ENCODE measurements at regions not wholly inside any gene's neighbourhood (a gene's known extent, or its start where the extent isn't known, plus 50 kb on each side); places are given as distances from the start of the nearest gene placed in this dataset.
"Not testable (repeated sequence)": the region's sequence is repeated elsewhere in the genome, so short reads cannot be mapped to it uniquely, and the experiment has no call there.

DNA sequence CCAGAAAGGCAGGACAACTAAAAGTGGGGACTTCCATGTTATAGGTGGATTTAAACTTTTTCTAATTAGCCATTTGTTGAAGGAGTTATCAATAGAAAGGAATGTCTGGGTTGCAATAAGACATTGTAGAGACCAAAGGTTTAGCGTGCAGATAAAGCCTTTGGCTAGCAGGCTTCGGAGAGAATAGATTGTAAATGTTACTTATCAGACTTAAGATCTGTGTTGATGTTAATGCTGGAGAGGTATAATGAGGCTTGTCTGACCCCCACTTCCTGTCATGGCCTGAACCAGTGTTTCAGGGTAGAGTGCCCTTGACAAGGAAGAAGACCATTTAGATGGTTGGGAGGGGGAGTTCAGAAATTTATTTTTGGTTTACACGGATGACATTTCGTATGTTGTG lies 67.1 kb upstream of the SPIN4 start:
- CTCF ChIA-PET: no interaction called here
- Histone ChIP-seq H3K4me3 (no peak overlapping the region), H3K4me1 (no peaks in the 10 kb centered on the region), H3K27ac (no peak overlapping the region), H3K9me3 (no peaks in the 10 kb centered on the region), H3K4me2 (no peak overlapping the region)
- FAIRE-seq (no peak), DNase-seq (ENCODE audit: low read depth in 1 of 2, low spot score in 1 of 2) (no peak), ATAC-seq (no peak)
- 94% methylated on average over 4 of the region's 4 CpGs for WGBS (ENCODE audit: missing lambda C conversion rate)
- no peak for TF ChIP-seq EP300 (IDR thresholded peaks at IDR 0.05)
- no peak for TF ChIP-seq CEBPB (IDR thresholded peaks at IDR 0.05)
- TF ChIP-seq, protein P1, sequence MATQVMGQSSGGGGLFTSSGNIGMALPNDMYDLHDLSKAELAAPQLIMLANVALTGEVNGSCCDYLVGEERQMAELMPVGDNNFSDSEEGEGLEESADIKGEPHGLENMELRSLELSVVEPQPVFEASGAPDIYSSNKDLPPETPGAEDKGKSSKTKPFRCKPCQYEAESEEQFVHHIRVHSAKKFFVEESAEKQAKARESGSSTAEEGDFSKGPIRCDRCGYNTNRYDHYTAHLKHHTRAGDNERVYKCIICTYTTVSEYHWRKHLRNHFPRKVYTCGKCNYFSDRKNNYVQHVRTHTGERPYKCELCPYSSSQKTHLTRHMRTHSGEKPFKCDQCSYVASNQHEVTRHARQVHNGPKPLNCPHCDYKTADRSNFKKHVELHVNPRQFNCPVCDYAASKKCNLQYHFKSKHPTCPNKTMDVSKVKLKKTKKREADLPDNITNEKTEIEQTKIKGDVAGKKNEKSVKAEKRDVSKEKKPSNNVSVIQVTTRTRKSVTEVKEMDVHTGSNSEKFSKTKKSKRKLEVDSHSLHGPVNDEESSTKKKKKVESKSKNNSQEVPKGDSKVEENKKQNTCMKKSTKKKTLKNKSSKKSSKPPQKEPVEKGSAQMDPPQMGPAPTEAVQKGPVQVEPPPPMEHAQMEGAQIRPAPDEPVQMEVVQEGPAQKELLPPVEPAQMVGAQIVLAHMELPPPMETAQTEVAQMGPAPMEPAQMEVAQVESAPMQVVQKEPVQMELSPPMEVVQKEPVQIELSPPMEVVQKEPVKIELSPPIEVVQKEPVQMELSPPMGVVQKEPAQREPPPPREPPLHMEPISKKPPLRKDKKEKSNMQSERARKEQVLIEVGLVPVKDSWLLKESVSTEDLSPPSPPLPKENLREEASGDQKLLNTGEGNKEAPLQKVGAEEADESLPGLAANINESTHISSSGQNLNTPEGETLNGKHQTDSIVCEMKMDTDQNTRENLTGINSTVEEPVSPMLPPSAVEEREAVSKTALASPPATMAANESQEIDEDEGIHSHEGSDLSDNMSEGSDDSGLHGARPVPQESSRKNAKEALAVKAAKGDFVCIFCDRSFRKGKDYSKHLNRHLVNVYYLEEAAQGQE (IDR thresholded peaks at IDR 0.05): no peak
- TF ChIP-seq, protein P2, sequence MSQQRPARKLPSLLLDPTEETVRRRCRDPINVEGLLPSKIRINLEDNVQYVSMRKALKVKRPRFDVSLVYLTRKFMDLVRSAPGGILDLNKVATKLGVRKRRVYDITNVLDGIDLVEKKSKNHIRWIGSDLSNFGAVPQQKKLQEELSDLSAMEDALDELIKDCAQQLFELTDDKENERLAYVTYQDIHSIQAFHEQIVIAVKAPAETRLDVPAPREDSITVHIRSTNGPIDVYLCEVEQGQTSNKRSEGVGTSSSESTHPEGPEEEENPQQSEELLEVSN (IDR thresholded peaks at IDR 0.05; ENCODE audit: borderline replicate concordance, low read depth): no peak
- no peak for TF ChIP-seq SREBF2 (IDR thresholded peaks at IDR 0.05)
- TF ChIP-seq MAZ (IDR thresholded peaks at IDR 0.05; ENCODE audit: borderline replicate concordance, low read depth, low read length): no peak
- TF ChIP-seq, protein P3, sequence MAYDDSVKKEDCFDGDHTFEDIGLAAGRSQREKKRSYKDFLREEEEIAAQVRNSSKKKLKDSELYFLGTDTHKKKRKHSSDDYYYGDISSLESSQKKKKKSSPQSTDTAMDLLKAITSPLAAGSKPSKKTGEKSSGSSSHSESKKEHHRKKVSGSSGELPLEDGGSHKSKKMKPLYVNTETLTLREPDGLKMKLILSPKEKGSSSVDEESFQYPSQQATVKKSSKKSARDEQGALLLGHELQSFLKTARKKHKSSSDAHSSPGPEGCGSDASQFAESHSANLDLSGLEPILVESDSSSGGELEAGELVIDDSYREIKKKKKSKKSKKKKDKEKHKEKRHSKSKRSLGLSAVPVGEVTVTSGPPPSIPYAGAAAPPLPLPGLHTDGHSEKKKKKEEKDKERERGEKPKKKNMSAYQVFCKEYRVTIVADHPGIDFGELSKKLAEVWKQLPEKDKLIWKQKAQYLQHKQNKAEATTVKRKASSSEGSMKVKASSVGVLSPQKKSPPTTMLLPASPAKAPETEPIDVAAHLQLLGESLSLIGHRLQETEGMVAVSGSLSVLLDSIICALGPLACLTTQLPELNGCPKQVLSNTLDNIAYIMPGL (CRISPR knock-in tag; IDR thresholded peaks at IDR 0.05; ENCODE audit: borderline replicate concordance): no peak
- no peak for TF ChIP-seq HEYL (CRISPR knock-in tag; IDR thresholded peaks at IDR 0.05)
- TF ChIP-seq JUN (IDR thresholded peaks at IDR 0.05): no peak
- TF ChIP-seq RARB (CRISPR knock-in tag; IDR thresholded peaks at IDR 0.05): no peak
- no peak for TF ChIP-seq CHD2 (IDR thresholded peaks at IDR 0.05; ENCODE audit: low read length, partially characterized antibody)
- TF ChIP-seq, protein P4, sequence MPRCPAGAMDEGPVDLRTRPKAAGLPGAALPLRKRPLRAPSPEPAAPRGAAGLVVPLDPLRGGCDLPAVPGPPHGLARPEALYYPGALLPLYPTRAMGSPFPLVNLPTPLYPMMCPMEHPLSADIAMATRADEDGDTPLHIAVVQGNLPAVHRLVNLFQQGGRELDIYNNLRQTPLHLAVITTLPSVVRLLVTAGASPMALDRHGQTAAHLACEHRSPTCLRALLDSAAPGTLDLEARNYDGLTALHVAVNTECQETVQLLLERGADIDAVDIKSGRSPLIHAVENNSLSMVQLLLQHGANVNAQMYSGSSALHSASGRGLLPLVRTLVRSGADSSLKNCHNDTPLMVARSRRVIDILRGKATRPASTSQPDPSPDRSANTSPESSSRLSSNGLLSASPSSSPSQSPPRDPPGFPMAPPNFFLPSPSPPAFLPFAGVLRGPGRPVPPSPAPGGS (IDR thresholded peaks at IDR 0.05): no peak
- TF ChIP-seq RCOR1 (IDR thresholded peaks at IDR 0.05; ENCODE audit: low read depth, low read length): no peak
- no peak for TF ChIP-seq POLR2A (IDR thresholded peaks at IDR 0.05; ENCODE audit: low read length)
- no peak for TF ChIP-seq TFCP2L1 (CRISPR knock-in tag; IDR thresholded peaks at IDR 0.05)
- no peak for TF ChIP-seq MAFK (IDR thresholded peaks at IDR 0.05; ENCODE audit: partially characterized antibody)
- TF ChIP-seq CBX2 (IDR thresholded peaks at IDR 0.05; ENCODE audit: borderline replicate concordance, low read depth): no peak
- POLR2A ChIA-PET: no interaction called here

DNA sequence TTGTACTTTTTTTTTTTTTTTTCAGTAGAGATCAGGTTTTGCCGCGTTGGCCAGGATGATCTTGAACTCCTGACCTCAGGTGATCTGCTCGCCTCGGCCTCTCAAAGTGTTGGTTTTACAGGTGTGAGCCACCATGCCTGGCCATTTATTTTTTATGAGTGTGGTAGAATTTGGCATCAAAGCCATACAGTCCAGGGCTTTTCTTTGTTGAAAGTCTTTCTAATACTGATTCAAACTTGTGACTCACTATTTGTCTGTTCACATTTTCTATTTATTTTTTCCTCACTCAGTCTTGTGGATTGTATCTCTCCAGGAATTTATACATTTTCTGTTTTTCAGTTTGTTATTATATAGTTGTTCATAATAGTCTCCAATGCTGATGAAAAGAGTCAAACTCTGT lies 66.5 kb upstream of the SPIN4 start:
- TF ChIP-seq NPAS2 (CRISPR knock-in tag; IDR thresholded peaks at IDR 0.05; ENCODE audit: borderline replicate concordance): no peak
- TF ChIP-seq ZSCAN20 (CRISPR knock-in tag; IDR thresholded peaks at IDR 0.05): no peak
- no peak for TF ChIP-seq NR3C1 (IDR thresholded peaks at IDR 0.05)
- TF ChIP-seq, protein P5, sequence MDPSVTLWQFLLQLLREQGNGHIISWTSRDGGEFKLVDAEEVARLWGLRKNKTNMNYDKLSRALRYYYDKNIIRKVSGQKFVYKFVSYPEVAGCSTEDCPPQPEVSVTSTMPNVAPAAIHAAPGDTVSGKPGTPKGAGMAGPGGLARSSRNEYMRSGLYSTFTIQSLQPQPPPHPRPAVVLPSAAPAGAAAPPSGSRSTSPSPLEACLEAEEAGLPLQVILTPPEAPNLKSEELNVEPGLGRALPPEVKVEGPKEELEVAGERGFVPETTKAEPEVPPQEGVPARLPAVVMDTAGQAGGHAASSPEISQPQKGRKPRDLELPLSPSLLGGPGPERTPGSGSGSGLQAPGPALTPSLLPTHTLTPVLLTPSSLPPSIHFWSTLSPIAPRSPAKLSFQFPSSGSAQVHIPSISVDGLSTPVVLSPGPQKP (IDR thresholded peaks at IDR 0.05; ENCODE audit: low read depth, low read length): no peak
- TF ChIP-seq, protein P6, sequence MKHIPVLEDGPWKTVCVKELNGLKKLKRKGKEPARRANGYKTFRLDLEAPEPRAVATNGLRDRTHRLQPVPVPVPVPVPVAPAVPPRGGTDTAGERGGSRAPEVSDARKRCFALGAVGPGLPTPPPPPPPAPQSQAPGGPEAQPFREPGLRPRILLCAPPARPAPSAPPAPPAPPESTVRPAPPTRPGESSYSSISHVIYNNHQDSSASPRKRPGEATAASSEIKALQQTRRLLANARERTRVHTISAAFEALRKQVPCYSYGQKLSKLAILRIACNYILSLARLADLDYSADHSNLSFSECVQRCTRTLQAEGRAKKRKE (CRISPR knock-in tag; IDR thresholded peaks at IDR 0.05; ENCODE audit: low read depth): no peak
- no peak for TF ChIP-seq ESRRA (IDR thresholded peaks at IDR 0.05; ENCODE audit: borderline replicate concordance, low read length)
- TF ChIP-seq TFCP2L1 (CRISPR knock-in tag; IDR thresholded peaks at IDR 0.05): no peak
- TF ChIP-seq RARB (CRISPR knock-in tag; IDR thresholded peaks at IDR 0.05): no peak
- no peak for TF ChIP-seq HEYL (CRISPR knock-in tag; IDR thresholded peaks at IDR 0.05)
- no peak for TF ChIP-seq POLR2A (IDR thresholded peaks at IDR 0.05; ENCODE audit: low read length)
- TF ChIP-seq RNF2 (IDR thresholded peaks at IDR 0.05; ENCODE audit: borderline replicate concordance, low read depth): no peak
- no peak for TF ChIP-seq FOSL2 (IDR thresholded peaks at IDR 0.05)
- no peak for TF ChIP-seq FOSL2 (CRISPR knock-in tag; IDR thresholded peaks at IDR 0.05)
- Histone ChIP-seq H3K9me3 (no peaks in the 10 kb centered on the region), H3K27ac (no peak overlapping the region), H3K4me2 (no peak overlapping the region), H3K4me3 (no peak overlapping the region), H3K4me1 (no peaks in the 10 kb centered on the region)
- no peak for ATAC-seq
- DNase-seq (ENCODE audit: low read depth in 1 of 2, low spot score in 1 of 2): no peak
- ChIA-PET POLR2A (no interaction called here), CTCF (no interaction called here)
- no peak for FAIRE-seq
- WGBS (ENCODE audit: missing lambda C conversion rate): 23% methylated on average over 4 of the region's 4 CpGs

DNA sequence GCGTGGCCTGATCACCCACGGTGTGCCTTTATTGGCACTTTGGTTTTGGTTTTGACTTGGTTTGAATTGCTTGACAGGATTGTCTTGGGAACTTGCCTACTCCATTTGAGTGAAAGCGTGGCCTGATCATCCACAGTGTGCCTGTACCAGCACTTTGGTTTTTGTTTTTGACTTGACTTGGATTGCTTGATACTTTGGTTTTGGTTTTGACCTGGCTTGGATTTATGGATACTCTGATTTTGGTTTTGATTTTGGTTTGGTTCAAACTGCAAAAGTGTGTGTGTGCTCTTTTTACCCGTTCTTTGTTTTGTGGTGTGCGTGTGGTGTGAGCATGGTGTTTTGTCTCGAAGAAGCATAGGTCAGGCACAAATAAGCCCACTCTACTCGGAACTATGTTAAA lies 58.8 kb upstream of the SPIN4 start:
- CTCF ChIA-PET; ATAC-seq; H3K4me1 ChIP-seq; DNase-seq (ENCODE audit: low read depth in 1 of 2, low spot score in 1 of 2); H3K27ac ChIP-seq; H3K4me2 ChIP-seq; POLR2A ChIA-PET; H3K4me3 ChIP-seq; FAIRE-seq; H3K9me3 ChIP-seq: not testable (repeated sequence)
- 52% methylated on average over 7 of the region's 7 CpGs for WGBS (ENCODE audit: missing lambda C conversion rate)
